Natural killer cell (primary cell): ENCODE measurements at regions not wholly inside any gene's neighbourhood (a gene's known extent, or its start where the extent isn't known, plus 50 kb on each side); places are given as distances from the start of the nearest gene placed in this dataset.

ENCODE experiments used
- ATAC-seq, 3 donors: fragments of 150-1000 bp in 2 of 3; fragments of 200-7000 bp in 1 of 3; cut with Tn5 transposase; 1 replicate in 1 of 3; 2 replicates in 2 of 3; pipeline ENCODE4 v1.10.0; 2021; ENCODE audit warnings: mild to moderate bottlenecking in 2 of 3, moderate library complexity in 2 of 3
- DNase-seq, 2 donors: peaks; one replicate each; pipeline versions ENCODE4 v3.0.0 to v3.0.0-alpha.2; 2013 to 2021; ENCODE audit warnings: mixed read lengths in 1 of 2
- H3K27ac ChIP-seq: one replicate; pipeline ENCODE4 v1.5.1; 2013; ENCODE audit warnings: mild to moderate bottlenecking, low read length
- H3K27me3 ChIP-seq: one replicate; pipeline ENCODE4 v1.6.1; 2013; ENCODE audit warnings: low read length; ENCODE audit not compliant: control insufficient read depth, insufficient read depth
- H3K36me3 ChIP-seq: one replicate; pipeline ENCODE4 v1.6.1; 2013; ENCODE audit warnings: low read length; ENCODE audit not compliant: control insufficient read depth, insufficient read depth
- H3K4me1 ChIP-seq: one replicate; pipeline ENCODE4 v1.6.1; 2013; ENCODE audit warnings: low read length; ENCODE audit not compliant: control insufficient read depth, insufficient read depth
- H3K4me3 ChIP-seq: one replicate; pipeline ENCODE4 v1.5.1; 2013; ENCODE audit warnings: low read length
- H3K9me3 ChIP-seq: one replicate; pipeline ENCODE4 v1.6.1; 2013; ENCODE audit warnings: low read length; ENCODE audit not compliant: control insufficient read depth, insufficient read depth
- H3K27ac Mint-ChIP-seq, 2 donors: one replicate each; pipeline ENCODE4 v1.8.0; 2022; ENCODE audit warnings: mild to moderate bottlenecking in 2 of 2, mixed read lengths in 2 of 2, moderate library complexity in 1 of 2
- H3K27me3 Mint-ChIP-seq, 2 donors: one replicate each; pipeline ENCODE4 v1.8.0; 2022; ENCODE audit warnings: low read depth in 2 of 2, mixed read lengths in 2 of 2
- H3K36me3 Mint-ChIP-seq: one replicate; pipeline ENCODE4 v1.8.0; 2022; ENCODE audit warnings: mixed read lengths
- H3K4me1 Mint-ChIP-seq, 2 donors: one replicate each; pipeline ENCODE4 v1.8.0; 2022; ENCODE audit warnings: mixed read lengths in 2 of 2
- H3K4me3 Mint-ChIP-seq: one replicate; pipeline ENCODE4 v1.8.0; 2022; ENCODE audit warnings: mild to moderate bottlenecking, moderate library complexity, mixed read lengths
- H3K9me3 Mint-ChIP-seq, 2 donors: one replicate each; pipeline ENCODE4 v1.8.0; 2022; ENCODE audit warnings: mixed read lengths in 2 of 2
- WGBS: methylation state at CpG from one replicate; pipeline ENCODE4 v1.1.7; 2013; ENCODE audit warnings: missing lambda C conversion rate; ENCODE audit not compliant: insufficient coverage; 5-methylcytosine and 5-hydroxymethylcytosine counted together
- intact Hi-C: fragments of 100-400 bp; cut with micrococcal nuclease; formaldehyde crosslinking; loops from one replicate; pipeline ENCODE4 v1.14.2; 2022
- TF ChIP-seq, protein P1 (sequence below): fragments of 200-600 bp; IDR thresholded peaks from one replicate; pipeline ENCODE4 v1.8.0; 2022; ENCODE audit warnings: antibody characterized with exemption

DNA sequence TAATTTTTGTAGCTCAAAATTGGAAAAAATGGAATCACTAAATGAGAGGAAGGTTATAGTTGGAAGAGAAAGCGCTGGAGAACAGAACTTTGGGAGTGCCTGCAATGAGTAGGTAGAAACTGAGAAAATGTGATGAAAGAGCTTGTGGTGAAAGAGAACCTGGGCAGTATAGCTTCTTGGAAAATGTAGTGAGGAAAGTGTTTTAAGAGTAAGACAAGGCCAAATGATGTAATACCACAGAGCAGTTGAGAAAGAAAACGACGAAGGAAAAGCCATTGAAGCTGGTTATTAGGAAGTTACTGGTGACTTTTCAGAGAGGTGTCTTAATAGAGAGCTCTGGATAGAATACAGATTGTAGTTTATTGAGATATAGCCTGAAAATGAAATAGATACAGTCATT lies 255.3 kb downstream of the AEBP2 start:
- no peaks in the 10 kb centered on the region for H3K36me3 ChIP-seq
- ATAC-seq (no peak), DNase-seq (no peak)
- no peak overlapping the region for H3K27ac Mint-ChIP-seq
- intact Hi-C loops: no loop called here
- peaks cover 0 to 8% of the 10 kb centered on the region in 2 donors for H3K4me1 Mint-ChIP-seq
- H3K4me3 Mint-ChIP-seq: no peak overlapping the region
- H3K27me3 ChIP-seq: no peaks in the 10 kb centered on the region
- H3K36me3 Mint-ChIP-seq: no peaks in the 10 kb centered on the region
- 45% methylated on average over 3 of the region's 3 CpGs for WGBS
- H3K9me3 ChIP-seq: no peaks in the 10 kb centered on the region
- H3K9me3 Mint-ChIP-seq: no peaks in the 10 kb centered on the region
- H3K27me3 Mint-ChIP-seq: no peaks in the 10 kb centered on the region
- TF ChIP-seq, protein P1, sequence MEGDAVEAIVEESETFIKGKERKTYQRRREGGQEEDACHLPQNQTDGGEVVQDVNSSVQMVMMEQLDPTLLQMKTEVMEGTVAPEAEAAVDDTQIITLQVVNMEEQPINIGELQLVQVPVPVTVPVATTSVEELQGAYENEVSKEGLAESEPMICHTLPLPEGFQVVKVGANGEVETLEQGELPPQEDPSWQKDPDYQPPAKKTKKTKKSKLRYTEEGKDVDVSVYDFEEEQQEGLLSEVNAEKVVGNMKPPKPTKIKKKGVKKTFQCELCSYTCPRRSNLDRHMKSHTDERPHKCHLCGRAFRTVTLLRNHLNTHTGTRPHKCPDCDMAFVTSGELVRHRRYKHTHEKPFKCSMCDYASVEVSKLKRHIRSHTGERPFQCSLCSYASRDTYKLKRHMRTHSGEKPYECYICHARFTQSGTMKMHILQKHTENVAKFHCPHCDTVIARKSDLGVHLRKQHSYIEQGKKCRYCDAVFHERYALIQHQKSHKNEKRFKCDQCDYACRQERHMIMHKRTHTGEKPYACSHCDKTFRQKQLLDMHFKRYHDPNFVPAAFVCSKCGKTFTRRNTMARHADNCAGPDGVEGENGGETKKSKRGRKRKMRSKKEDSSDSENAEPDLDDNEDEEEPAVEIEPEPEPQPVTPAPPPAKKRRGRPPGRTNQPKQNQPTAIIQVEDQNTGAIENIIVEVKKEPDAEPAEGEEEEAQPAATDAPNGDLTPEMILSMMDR: no peak
- H3K4me3 ChIP-seq: no peak overlapping the region
- no peaks in the 10 kb centered on the region for H3K4me1 ChIP-seq
- H3K27ac ChIP-seq: no peak overlapping the region

DNA sequence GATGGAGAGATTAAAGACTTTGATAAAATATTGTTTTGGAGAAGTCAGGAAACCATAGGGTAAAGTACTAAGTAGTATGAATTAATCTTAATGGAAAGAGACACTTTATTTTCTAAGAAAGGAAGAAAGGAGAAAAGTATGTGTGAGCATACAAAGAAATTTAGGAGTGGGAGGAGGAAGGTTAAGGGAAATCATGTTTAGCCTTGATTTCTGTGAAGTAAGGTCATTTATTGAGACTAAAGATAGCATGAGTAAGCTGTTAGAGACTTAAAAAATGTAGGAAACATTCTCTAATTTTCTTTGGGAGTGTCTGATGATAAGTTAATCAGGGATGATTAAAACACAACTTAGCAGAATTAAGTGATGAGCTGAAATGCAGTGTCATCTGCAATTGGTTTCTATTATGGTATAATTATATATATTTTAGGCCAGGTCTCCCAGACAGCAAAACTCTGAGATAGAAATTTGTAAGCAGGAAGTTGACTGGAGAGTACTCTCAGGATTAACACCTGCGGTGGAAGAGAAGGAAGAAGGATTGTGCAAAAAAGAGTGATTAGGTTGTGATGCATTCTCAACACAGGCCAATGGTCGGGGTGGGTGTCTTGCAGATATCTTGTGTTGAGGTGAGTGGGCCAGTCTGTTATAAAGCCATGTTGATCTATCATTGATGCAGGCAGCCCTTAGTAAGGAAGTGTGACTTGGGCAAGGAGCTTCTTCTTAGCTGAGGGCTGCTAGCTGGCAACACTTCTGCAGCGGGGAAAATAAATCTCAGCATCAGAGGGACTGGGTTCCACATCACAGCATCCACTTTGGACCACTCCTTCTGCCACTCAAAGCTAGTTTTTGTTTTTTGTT lies 256.2 kb downstream of the AEBP2 start:
- H3K4me3 Mint-ChIP-seq: no peak overlapping the region
- H3K9me3 ChIP-seq: no peaks in the 10 kb centered on the region
- intact Hi-C loops: no loop called here
- no peaks in the 10 kb centered on the region for H3K36me3 ChIP-seq
- no peak for DNase-seq
- ATAC-seq: no peak
- H3K27ac ChIP-seq: no peak overlapping the region
- no peaks in the 10 kb centered on the region for H3K9me3 Mint-ChIP-seq
- H3K27ac Mint-ChIP-seq: no peak overlapping the region
- H3K27me3 Mint-ChIP-seq: no peaks in the 10 kb centered on the region
- H3K4me3 ChIP-seq: no peak overlapping the region
- H3K36me3 Mint-ChIP-seq: no peaks in the 10 kb centered on the region
- 62% methylated on average over 3 of the region's 3 CpGs for WGBS
- no peaks in the 10 kb centered on the region for H3K27me3 ChIP-seq
- peaks cover 0 to 12% of the 10 kb centered on the region in 2 donors for H3K4me1 Mint-ChIP-seq
- TF ChIP-seq, protein P1: no peak
- H3K4me1 ChIP-seq: peaks cover 2% of the 10 kb centered on the region

DNA sequence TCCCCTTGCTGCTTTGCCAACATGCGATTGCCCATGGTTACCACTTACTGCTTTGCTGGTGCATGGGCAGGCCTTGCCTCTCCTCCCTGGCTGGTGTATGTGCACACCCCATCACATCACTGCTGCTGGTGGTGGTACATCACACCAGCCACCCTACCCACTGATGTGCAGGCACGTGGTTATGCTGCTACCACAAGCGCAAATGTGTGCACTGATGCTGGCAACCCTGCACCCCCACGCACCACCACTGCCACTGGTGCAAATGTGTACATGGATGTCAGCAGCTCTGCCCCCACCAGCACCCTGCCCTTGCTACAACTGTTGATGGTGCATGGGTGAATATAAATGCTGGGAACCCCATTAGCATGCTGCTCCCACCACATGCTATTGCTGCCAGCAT lies 261.7 kb downstream of the AEBP2 start:
- no peaks in the 10 kb centered on the region for H3K27me3 ChIP-seq
- H3K36me3 Mint-ChIP-seq: peaks cover 30% of the 10 kb centered on the region
- no peak overlapping the region for H3K4me3 ChIP-seq
- ATAC-seq (peak in 1 of 3 donors; percentile 59), DNase-seq (no peak)
- intact Hi-C loops: loop anchor here (5.0 kb wide), 1 partner anchor 174 kb away; no protein-coding TSS in a partner anchor
- H3K4me3 Mint-ChIP-seq: no peak overlapping the region
- peaks cover 6 to 10% of the 10 kb centered on the region in 2 donors for H3K4me1 Mint-ChIP-seq
- peaks cover 0 to 2% of the 10 kb centered on the region in 2 donors for H3K27me3 Mint-ChIP-seq
- peaks cover 6 to 15% of the 10 kb centered on the region in 2 donors for H3K9me3 Mint-ChIP-seq
- H3K27ac ChIP-seq: no peak overlapping the region
- WGBS: 82% methylated on average over 4 of the region's 4 CpGs
- peaks cover 8% of the 10 kb centered on the region for H3K4me1 ChIP-seq
- no peak overlapping the region for H3K27ac Mint-ChIP-seq
- no peaks in the 10 kb centered on the region for H3K36me3 ChIP-seq
- TF ChIP-seq, protein P1: no peak
- peaks cover 7% of the 10 kb centered on the region for H3K9me3 ChIP-seq
